Panc1 (cell line): ENCODE measurements at regions not wholly inside any gene's neighbourhood (a gene's known extent, or its start where the extent isn't known, plus 50 kb on each side); places are given as distances from the start of the nearest gene placed in this dataset.

Experiments
- ATAC-seq: fragments of 200-7000 bp; cut with Tn5 transposase; 2 replicates; pipeline ENCODE4 v1.9.1; 2020; ENCODE audit warnings: mild to moderate bottlenecking, moderate library complexity
- BruUV-seq: library from RNA; stranded (reverse); fragments of 400-500 nt; replicated peaks from 2 replicates; lab custom pipeline; 2021; lab: Mats Ljungman, UMichigan
- CTCF ChIA-PET: fragments of 300-600 bp; sonication (Branson Sonifier 250); formaldehyde crosslinking; loops from one replicate; lab custom pipeline; 2022; ENCODE audit warnings: antibody characterized with exemption; lab: Charles Lee
- POLR2A ChIA-PET: fragments of 300-600 bp; sonication (Branson Sonifier 250); formaldehyde crosslinking; loops from one replicate; lab custom pipeline; 2022; ENCODE audit warnings: antibody characterized with exemption; lab: Charles Lee
- DNase-seq: peaks from one replicate; pipeline ENCODE4 v3.0.0-alpha.2; 2010; ENCODE audit warnings: low read depth, low spot score
- H3K27ac ChIP-seq: 2 replicates; pipeline ENCODE4 v1.5.1; 2011; ENCODE audit warnings: mild to moderate bottlenecking, low read length, inconsistent platforms
- H3K27me3 ChIP-seq: fragments of 200-500 bp; sonication (Bioruptor generic); 2 replicates; pipeline ENCODE4 v1.6.0; 2014; ENCODE audit warnings: low read length, inconsistent platforms; ENCODE audit not compliant: control insufficient read depth, insufficient read depth
- H3K36me3 ChIP-seq: fragments of 200-500 bp; sonication (Bioruptor generic); 2 replicates; pipeline ENCODE4 v1.5.1; 2014; ENCODE audit warnings: inconsistent platforms, mild to moderate bottlenecking, low read length, moderate library complexity; ENCODE audit not compliant: control insufficient read depth, insufficient read depth
- H3K4me1 ChIP-seq: 2 replicates; pipeline ENCODE4 v1.5.1; 2011; ENCODE audit warnings: inconsistent platforms, mild to moderate bottlenecking, low read length, moderate library complexity; ENCODE audit not compliant: control insufficient read depth, insufficient read depth
- H3K4me3 ChIP-seq, 2 experiments: 2 replicates each; pipeline ENCODE4 v1.5.1; 2011 to 2012; ENCODE audit warnings: low read depth in 2 of 2, low read length in 2 of 2, mild to moderate bottlenecking in 2 of 2, inconsistent platforms in 1 of 2, moderate library complexity in 1 of 2
- H3K9me3 ChIP-seq: fragments of 200-500 bp; sonication (Bioruptor generic); 2 replicates; pipeline ENCODE4 v1.5.1; 2014; ENCODE audit warnings: low read depth, mild to moderate bottlenecking, inconsistent platforms, low read length, moderate library complexity; ENCODE audit not compliant: control insufficient read depth, insufficient read depth
- CTCF ChIP-seq: fragments of 450-650 bp; IDR thresholded peaks from 2 replicates; pipeline ENCODE4 v1.5.1; 2017; ENCODE audit warnings: mild to moderate bottlenecking
- POLR2AphosphoS5 ChIP-seq: IDR thresholded peaks from 2 replicates; pipeline ENCODE4 v1.6.1; 2012; ENCODE audit warnings: mild to moderate bottlenecking, low read depth, low read length, moderate library complexity
- REST ChIP-seq, 2 experiments: IDR thresholded peaks; 2 replicates each; pipeline ENCODE4 v1.6.1; 2011 to 2012; ENCODE audit warnings: low read depth in 2 of 2, control low read depth in 1 of 2, low read length in 1 of 2, mild to moderate bottlenecking in 1 of 2, moderate library complexity in 1 of 2; ENCODE audit not compliant: insufficient read depth in 1 of 2
- SIN3A ChIP-seq: IDR thresholded peaks from 2 replicates; pipeline ENCODE4 v1.6.1; 2012; ENCODE audit warnings: low read depth, mild to moderate bottlenecking, low read length, moderate library complexity, borderline replicate concordance; ENCODE audit not compliant: insufficient read depth
- TCF7L2 ChIP-seq: IDR thresholded peaks from 2 replicates; pipeline ENCODE4 v1.6.1; 2011; ENCODE audit warnings: mild to moderate bottlenecking, low read depth, low read length, inconsistent platforms
- in situ Hi-C: cut with HindIII; loops from 2 replicates; pipeline ENCODE4 v1.10.0; 2016; ENCODE audit warnings: low sequenced_read_pairs, low pct_unique_long_range_greater_than_20kb
- intact Hi-C: fragments of 100-400 bp; cut with micrococcal nuclease; formaldehyde crosslinking; loops from one replicate; pipeline ENCODE4 v1.10.0; 2022; ENCODE audit not compliant: unreplicated experiment

- DNase-seq (no peak), ATAC-seq (no peak)
- Histone ChIP-seq H3K27me3 (peaks cover 27% of the 10 kb centered on the region), H3K4me3 (no peak overlapping the region), H3K27ac (no peak overlapping the region), H3K36me3 (no peaks in the 10 kb centered on the region), H3K4me1 (no peaks in the 10 kb centered on the region), H3K9me3 (no peaks in the 10 kb centered on the region)
- POLR2A ChIA-PET, result no interaction called here
- TF ChIP-seq POLR2AphosphoS5 (no peak), REST (IDR thresholded peaks at IDR 0.05; ENCODE audit: insufficient read depth in 1 of 2, low read depth in 2 of 2, low read length in 1 of 2) (no peak), TCF7L2 (no peak), CTCF (no peak), SIN3A (no peak)
- CTCF ChIA-PET, result no interaction called here
- intact Hi-C loops (no loop called here), in situ Hi-C loops (no loop called here)
- BruUV-seq, result no TSS peak
Measured at GRCh38 chr18:78730546-78730945, 249.1 kb upstream of the SALL3 start.

GRCh38 chr18:78731016-78731397 is 248.6 kb upstream of the SALL3 start:
- in situ Hi-C loops, result no loop called here
- intact Hi-C loops, result no loop called here
- no peak overlapping the region for H3K27ac ChIP-seq
- DNase-seq, result no peak
- TF ChIP-seq REST (IDR thresholded peaks at IDR 0.05; ENCODE audit: insufficient read depth in 1 of 2, low read depth in 2 of 2, low read length in 1 of 2), result no peak
- no peak for TF ChIP-seq POLR2AphosphoS5
- no peak for TF ChIP-seq CTCF
- TF ChIP-seq SIN3A, result no peak
- no peak for TF ChIP-seq TCF7L2
- POLR2A ChIA-PET, result no interaction called here
- no TSS peak for BruUV-seq
- peaks cover 22% of the 10 kb centered on the region for H3K27me3 ChIP-seq
- ATAC-seq, result no peak
- no peaks in the 10 kb centered on the region for H3K4me1 ChIP-seq
- H3K36me3 ChIP-seq, result no peaks in the 10 kb centered on the region
- CTCF ChIA-PET, result no interaction called here
- H3K9me3 ChIP-seq, result no peaks in the 10 kb centered on the region
- H3K4me3 ChIP-seq, result no peak overlapping the region
